Neural progenitor cell (in vitro differentiated cells): ENCODE measurements at regions not wholly inside any gene's neighbourhood (a gene's known extent, or its start where the extent isn't known, plus 50 kb on each side); places are given as distances from the start of the nearest gene placed in this dataset.

Experiments used
- EZH2 ChIP-seq: fragments of 200-600 bp; sonication (generic); IDR thresholded peaks from 2 replicates; pipeline ENCODE4 v1.6.1; 2017; ENCODE audit warnings: antibody characterized with exemption, mild to moderate bottlenecking, moderate library complexity
- EZH2phosphoT487 ChIP-seq: fragments of 200-600 bp; sonication (generic); IDR thresholded peaks from 2 replicates; pipeline ENCODE4 v1.6.1; 2017; ENCODE audit warnings: antibody characterized with exemption
- TF ChIP-seq, protein P1 (sequence below): fragments of 200-600 bp; sonication (generic); IDR thresholded peaks from 2 replicates; pipeline ENCODE4 v1.5.1; 2017; ENCODE audit warnings: antibody characterized with exemption, mild to moderate bottlenecking

DNA sequence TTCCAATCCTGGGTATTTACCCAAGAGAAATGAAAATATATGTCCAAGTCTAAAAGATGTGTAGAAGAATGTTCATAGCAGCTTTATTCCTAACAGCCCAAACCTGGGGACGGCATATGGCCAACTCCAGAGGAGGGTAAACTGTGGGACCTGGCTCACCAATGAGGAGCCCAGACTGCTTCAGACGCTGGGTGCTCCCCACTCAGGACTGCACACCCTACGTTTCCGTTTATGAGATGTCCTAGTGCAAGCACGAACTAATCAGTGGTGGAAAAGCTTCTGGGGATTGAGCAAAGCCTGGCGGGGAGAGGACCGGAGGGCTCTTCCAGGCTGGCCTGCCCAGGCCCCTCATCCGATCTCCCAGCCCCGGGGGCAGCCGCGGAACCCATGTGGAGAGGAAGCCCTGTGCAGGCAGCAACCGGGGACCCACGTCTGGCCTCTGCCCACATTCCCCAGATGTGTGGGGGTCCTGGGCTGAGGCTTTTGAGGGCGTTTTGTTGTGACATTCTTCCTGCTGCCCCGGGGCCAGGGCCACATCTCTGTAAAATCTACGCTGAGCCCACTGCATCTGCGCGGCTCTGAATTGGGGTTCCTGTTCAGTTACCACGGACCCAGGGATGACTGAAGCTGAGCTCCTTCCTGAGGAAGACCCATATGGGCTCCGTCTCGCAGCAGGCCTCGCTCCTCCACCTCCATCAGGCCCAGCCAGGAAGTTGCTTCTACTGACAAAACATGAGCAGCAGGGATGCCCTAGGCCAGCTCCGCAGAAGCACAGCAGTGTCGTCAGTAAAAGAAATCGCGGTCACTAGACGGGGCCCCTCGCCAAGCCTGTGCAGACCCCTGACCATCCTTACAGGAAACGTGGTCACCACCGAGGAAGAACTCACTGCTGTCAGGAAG, 188.0 kb downstream of the DLL1 start:
- TF ChIP-seq, protein P1, sequence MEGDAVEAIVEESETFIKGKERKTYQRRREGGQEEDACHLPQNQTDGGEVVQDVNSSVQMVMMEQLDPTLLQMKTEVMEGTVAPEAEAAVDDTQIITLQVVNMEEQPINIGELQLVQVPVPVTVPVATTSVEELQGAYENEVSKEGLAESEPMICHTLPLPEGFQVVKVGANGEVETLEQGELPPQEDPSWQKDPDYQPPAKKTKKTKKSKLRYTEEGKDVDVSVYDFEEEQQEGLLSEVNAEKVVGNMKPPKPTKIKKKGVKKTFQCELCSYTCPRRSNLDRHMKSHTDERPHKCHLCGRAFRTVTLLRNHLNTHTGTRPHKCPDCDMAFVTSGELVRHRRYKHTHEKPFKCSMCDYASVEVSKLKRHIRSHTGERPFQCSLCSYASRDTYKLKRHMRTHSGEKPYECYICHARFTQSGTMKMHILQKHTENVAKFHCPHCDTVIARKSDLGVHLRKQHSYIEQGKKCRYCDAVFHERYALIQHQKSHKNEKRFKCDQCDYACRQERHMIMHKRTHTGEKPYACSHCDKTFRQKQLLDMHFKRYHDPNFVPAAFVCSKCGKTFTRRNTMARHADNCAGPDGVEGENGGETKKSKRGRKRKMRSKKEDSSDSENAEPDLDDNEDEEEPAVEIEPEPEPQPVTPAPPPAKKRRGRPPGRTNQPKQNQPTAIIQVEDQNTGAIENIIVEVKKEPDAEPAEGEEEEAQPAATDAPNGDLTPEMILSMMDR, result no peak
- TF ChIP-seq EZH2, result no peak
- TF ChIP-seq EZH2phosphoT487, result no peak
